HL-60 (cell line): ENCODE measurements at regions not wholly inside any gene's neighbourhood (a gene's known extent, or its start where the extent isn't known, plus 50 kb on each side); places are given as distances from the start of the nearest gene placed in this dataset.

Experiments
- CTCF ChIP-seq: IDR thresholded peaks from one replicate; pipeline ENCODE4 v1.5.1; 2011; ENCODE audit warnings: low read length, control low read depth, inconsistent platforms; ENCODE audit not compliant: insufficient read depth
- GABPA ChIP-seq: IDR thresholded peaks from 2 replicates; pipeline ENCODE4 v1.6.1; 2012; ENCODE audit warnings: low read depth
- POLR2AphosphoS5 ChIP-seq: IDR thresholded peaks from 2 replicates; pipeline ENCODE4 v1.6.1; 2012; ENCODE audit warnings: low read depth
- REST ChIP-seq: IDR thresholded peaks from 2 replicates; pipeline ENCODE4 v1.6.1; 2012; ENCODE audit warnings: low read depth; ENCODE audit not compliant: insufficient replicate concordance
- SPI1 ChIP-seq: IDR thresholded peaks from 2 replicates; pipeline ENCODE4 v1.6.1; 2012; ENCODE audit warnings: low read depth, mild to moderate bottlenecking, borderline replicate concordance

GRCh38 chr6:51487937-51488336, 599.5 kb downstream of the PKHD1 start:
- TF ChIP-seq CTCF = no peak
- no peak for TF ChIP-seq GABPA
- no peak for TF ChIP-seq POLR2AphosphoS5
- no peak for TF ChIP-seq SPI1
- TF ChIP-seq REST = no peak
